ENCODE measurements at regions not wholly inside any gene's neighbourhood (a gene's known extent, or its start where the extent isn't known, plus 50 kb on each side); places are given as distances from the start of the nearest gene placed in this dataset.

- TF ChIP-seq NR2C2 (CRISPR knock-in tag; IDR thresholded peaks at IDR 0.05) (no peak), ETV6 (CRISPR knock-in tag; IDR thresholded peaks at IDR 0.05) (no peak), FOXP1 (CRISPR knock-in tag; IDR thresholded peaks at IDR 0.05; ENCODE audit: borderline replicate concordance) (no peak), ESRRA (CRISPR knock-in tag; IDR thresholded peaks at IDR 0.05; ENCODE audit: borderline replicate concordance) (no peak), CTCF (IDR thresholded peaks at IDR 0.05) (no peak), KAT7 (CRISPR knock-in tag; IDR thresholded peaks at IDR 0.05; ENCODE audit: borderline replicate concordance) (no peak), ZNF263 (CRISPR knock-in tag; IDR thresholded peaks at IDR 0.05; ENCODE audit: low read depth) (no peak), RELA (CRISPR knock-in tag; IDR thresholded peaks at IDR 0.05; ENCODE audit: borderline replicate concordance) (no peak), HMGXB4 (CRISPR knock-in tag; IDR thresholded peaks at IDR 0.05) (no peak), TCF7 (CRISPR knock-in tag; IDR thresholded peaks at IDR 0.05; ENCODE audit: low read depth) (no peak)
- TF ChIP-seq, protein P1, sequence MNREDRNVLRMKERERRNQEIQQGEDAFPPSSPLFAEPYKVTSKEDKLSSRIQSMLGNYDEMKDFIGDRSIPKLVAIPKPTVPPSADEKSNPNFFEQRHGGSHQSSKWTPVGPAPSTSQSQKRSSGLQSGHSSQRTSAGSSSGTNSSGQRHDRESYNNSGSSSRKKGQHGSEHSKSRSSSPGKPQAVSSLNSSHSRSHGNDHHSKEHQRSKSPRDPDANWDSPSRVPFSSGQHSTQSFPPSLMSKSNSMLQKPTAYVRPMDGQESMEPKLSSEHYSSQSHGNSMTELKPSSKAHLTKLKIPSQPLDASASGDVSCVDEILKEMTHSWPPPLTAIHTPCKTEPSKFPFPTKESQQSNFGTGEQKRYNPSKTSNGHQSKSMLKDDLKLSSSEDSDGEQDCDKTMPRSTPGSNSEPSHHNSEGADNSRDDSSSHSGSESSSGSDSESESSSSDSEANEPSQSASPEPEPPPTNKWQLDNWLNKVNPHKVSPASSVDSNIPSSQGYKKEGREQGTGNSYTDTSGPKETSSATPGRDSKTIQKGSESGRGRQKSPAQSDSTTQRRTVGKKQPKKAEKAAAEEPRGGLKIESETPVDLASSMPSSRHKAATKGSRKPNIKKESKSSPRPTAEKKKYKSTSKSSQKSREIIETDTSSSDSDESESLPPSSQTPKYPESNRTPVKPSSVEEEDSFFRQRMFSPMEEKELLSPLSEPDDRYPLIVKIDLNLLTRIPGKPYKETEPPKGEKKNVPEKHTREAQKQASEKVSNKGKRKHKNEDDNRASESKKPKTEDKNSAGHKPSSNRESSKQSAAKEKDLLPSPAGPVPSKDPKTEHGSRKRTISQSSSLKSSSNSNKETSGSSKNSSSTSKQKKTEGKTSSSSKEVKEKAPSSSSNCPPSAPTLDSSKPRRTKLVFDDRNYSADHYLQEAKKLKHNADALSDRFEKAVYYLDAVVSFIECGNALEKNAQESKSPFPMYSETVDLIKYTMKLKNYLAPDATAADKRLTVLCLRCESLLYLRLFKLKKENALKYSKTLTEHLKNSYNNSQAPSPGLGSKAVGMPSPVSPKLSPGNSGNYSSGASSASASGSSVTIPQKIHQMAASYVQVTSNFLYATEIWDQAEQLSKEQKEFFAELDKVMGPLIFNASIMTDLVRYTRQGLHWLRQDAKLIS (CRISPR knock-in tag; IDR thresholded peaks at IDR 0.05; ENCODE audit: borderline replicate concordance) = no peak
- TF ChIP-seq, protein P2, sequence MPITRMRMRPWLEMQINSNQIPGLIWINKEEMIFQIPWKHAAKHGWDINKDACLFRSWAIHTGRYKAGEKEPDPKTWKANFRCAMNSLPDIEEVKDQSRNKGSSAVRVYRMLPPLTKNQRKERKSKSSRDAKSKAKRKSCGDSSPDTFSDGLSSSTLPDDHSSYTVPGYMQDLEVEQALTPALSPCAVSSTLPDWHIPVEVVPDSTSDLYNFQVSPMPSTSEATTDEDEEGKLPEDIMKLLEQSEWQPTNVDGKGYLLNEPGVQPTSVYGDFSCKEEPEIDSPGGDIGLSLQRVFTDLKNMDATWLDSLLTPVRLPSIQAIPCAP (CRISPR knock-in tag; IDR thresholded peaks at IDR 0.05) = no peak
- TF ChIP-seq, protein P3, sequence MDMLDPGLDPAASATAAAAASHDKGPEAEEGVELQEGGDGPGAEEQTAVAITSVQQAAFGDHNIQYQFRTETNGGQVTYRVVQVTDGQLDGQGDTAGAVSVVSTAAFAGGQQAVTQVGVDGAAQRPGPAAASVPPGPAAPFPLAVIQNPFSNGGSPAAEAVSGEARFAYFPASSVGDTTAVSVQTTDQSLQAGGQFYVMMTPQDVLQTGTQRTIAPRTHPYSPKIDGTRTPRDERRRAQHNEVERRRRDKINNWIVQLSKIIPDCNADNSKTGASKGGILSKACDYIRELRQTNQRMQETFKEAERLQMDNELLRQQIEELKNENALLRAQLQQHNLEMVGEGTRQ (CRISPR knock-in tag; IDR thresholded peaks at IDR 0.05) = no peak
Observed at GRCh38 chr2:175827856-175828255, 174.2 kb downstream of the LNPK start.
